Activated B cell treated with CpG ODN at 0.5 μM for 24 hours (primary cell): ENCODE measurements at regions not wholly inside any gene's neighbourhood (a gene's known extent, or its start where the extent isn't known, plus 50 kb on each side); places are given as distances from the start of the nearest gene placed in this dataset.

Source experiments
- ATAC-seq: fragments of 200-7000 bp; cut with Tn5 transposase; one replicate; pipeline ENCODE4 v1.10.0; 2021; ENCODE audit warnings: low read depth, mild to moderate bottlenecking, moderate library complexity
- CTCF ChIA-PET: fragments of 350-600 bp; sonication (Branson Sonifier 250); formaldehyde crosslinking; loops from one replicate; lab custom pipeline; 2021; ENCODE audit warnings: antibody characterized with exemption; lab: Charles Lee
- POLR2A ChIA-PET: fragments of 350-600 bp; sonication (Branson Sonifier 250); formaldehyde crosslinking; loops from one replicate; lab custom pipeline; 2021; ENCODE audit warnings: antibody characterized with exemption; lab: Charles Lee
- DNase-seq: peaks from one replicate; pipeline ENCODE4 v3.0.0; 2022
- H3K27ac Mint-ChIP-seq: one replicate; pipeline ENCODE4 v1.8.0; 2020; ENCODE audit warnings: mixed read lengths
- H3K27me3 Mint-ChIP-seq: one replicate; pipeline ENCODE4 v1.8.0; 2021; ENCODE audit warnings: mixed read lengths
- H3K36me3 Mint-ChIP-seq: one replicate; pipeline ENCODE4 v1.8.0; 2021; ENCODE audit warnings: low read depth, mixed read lengths
- H3K4me1 Mint-ChIP-seq: one replicate; pipeline ENCODE4 v1.8.0; 2021; ENCODE audit warnings: mixed read lengths
- H3K4me3 Mint-ChIP-seq: one replicate; pipeline ENCODE4 v1.8.0; 2020; ENCODE audit warnings: mild to moderate bottlenecking, mixed read lengths
- H3K9me3 Mint-ChIP-seq: one replicate; pipeline ENCODE4 v1.8.0; 2020; ENCODE audit warnings: mixed read lengths
- CTCF ChIP-seq: fragments of 200-600 bp; IDR thresholded peaks from one replicate; pipeline ENCODE4 v1.8.0; 2022; ENCODE audit warnings: antibody characterized with exemption, mild to moderate bottlenecking
- intact Hi-C: fragments of 100-400 bp; cut with micrococcal nuclease; formaldehyde crosslinking; loops from one replicate; pipeline ENCODE4 v1.15.1; 2024

- no peaks in the 10 kb centered on the region for H3K9me3 Mint-ChIP-seq
- intact Hi-C loops: no loop called here
- no peak overlapping the region for H3K4me3 Mint-ChIP-seq
- no peaks in the 10 kb centered on the region for H3K36me3 Mint-ChIP-seq
- no peak for TF ChIP-seq CTCF
- POLR2A ChIA-PET: no interaction called here
- DNase-seq: no peak
- CTCF ChIA-PET: no interaction called here
- no peaks in the 10 kb centered on the region for H3K27me3 Mint-ChIP-seq
- ATAC-seq: no peak
- H3K4me1 Mint-ChIP-seq: no peaks in the 10 kb centered on the region
- H3K27ac Mint-ChIP-seq: no peak overlapping the region
Measured at GRCh38 chr4:132587626-132588025, 561.5 kb upstream of the PCDH10 start.

DNA sequence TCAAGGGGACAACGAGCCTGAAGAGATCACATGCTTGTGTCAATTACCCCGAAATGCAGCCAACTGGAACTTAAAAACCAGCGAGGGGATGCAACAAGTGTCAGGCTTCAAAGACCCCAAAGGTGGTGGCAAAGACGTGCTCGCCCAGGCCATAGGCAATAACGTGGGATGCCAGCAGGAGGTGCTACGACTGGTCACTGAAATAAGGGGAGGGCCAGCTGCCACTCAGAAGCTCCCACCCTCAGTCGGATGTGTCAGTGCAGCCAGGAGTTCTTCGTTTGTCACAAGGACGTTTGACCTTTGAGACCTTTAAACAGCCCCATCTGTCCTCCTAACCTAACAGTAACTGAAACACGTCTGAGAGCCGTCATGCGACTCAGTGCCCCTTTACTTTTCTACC lies 556.8 kb upstream of the PCDH10 start:
- ChIA-PET POLR2A (no interaction called here), CTCF (no interaction called here)
- Mint-ChIP-seq H3K9me3 (peaks cover 5% of the 10 kb centered on the region), H3K36me3 (no peaks in the 10 kb centered on the region), H3K4me1 (no peaks in the 10 kb centered on the region), H3K27me3 (no peaks in the 10 kb centered on the region), H3K4me3 (no peak overlapping the region), H3K27ac (no peak overlapping the region)
- ATAC-seq (no peak), DNase-seq (no peak)
- intact Hi-C loops: no loop called here
- TF ChIP-seq CTCF: no peak

- no peak for ATAC-seq
- H3K4me1 Mint-ChIP-seq: no peaks in the 10 kb centered on the region
- POLR2A ChIA-PET: no interaction called here
- H3K9me3 Mint-ChIP-seq: peaks cover 5% of the 10 kb centered on the region
- H3K36me3 Mint-ChIP-seq: no peaks in the 10 kb centered on the region
- intact Hi-C loops: no loop called here
- TF ChIP-seq CTCF: no peak
- CTCF ChIA-PET: no interaction called here
- no peaks in the 10 kb centered on the region for H3K27me3 Mint-ChIP-seq
- no peak overlapping the region for H3K4me3 Mint-ChIP-seq
- DNase-seq: no peak
- no peak overlapping the region for H3K27ac Mint-ChIP-seq
Measured at GRCh38 chr4:132592850-132593249, 556.2 kb upstream of the PCDH10 start.

DNA sequence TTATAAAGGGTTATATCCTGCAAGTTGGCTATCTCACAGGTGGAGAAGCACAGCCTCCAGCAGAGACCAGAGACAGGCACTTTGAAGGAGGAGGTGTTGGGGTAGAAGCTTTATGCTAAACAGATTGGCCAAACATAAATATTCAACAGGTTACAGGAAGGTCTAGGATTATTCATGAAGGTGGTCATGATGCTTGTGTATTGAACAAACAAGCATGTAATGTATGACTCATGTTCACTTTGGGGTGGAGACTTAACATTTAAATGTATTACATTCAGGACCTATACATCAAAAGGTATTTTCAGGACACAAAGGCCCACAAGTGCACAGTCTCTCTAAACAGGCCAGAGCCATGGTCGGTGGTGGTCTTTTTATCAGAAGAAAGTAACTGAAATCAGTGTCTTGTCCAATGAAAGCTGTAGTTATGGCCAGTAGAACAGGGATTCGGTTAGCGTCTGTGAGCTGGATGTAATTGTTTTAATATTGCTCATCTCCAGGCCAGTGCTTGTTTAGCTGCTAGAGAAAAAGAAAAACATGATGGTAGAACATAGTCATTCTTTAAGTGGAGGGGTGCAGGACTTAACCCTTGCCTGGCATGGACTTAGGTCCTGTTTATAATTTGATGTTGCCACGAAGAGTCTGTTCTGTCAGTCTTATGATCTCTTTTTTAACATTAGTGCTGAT lies 555.2 kb upstream of the PCDH10 start:
- Mint-ChIP-seq H3K36me3 (no peaks in the 10 kb centered on the region), H3K27ac (no peak overlapping the region), H3K4me3 (no peak overlapping the region), H3K9me3 (peaks cover 5% of the 10 kb centered on the region), H3K4me1 (no peaks in the 10 kb centered on the region), H3K27me3 (no peaks in the 10 kb centered on the region)
- no peak for TF ChIP-seq CTCF
- ChIA-PET CTCF (no interaction called here), POLR2A (no interaction called here)
- intact Hi-C loops: no loop called here
- no peak for ATAC-seq
- no peak for DNase-seq

- Mint-ChIP-seq H3K4me1 (no peaks in the 10 kb centered on the region), H3K36me3 (no peaks in the 10 kb centered on the region), H3K9me3 (peaks cover 5% of the 10 kb centered on the region), H3K4me3 (no peak overlapping the region), H3K27ac (no peak overlapping the region), H3K27me3 (no peaks in the 10 kb centered on the region)
- intact Hi-C loops: no loop called here
- CTCF ChIA-PET: no interaction called here
- TF ChIP-seq CTCF: no peak
- ATAC-seq (no peak), DNase-seq (no peak)
- POLR2A ChIA-PET: no interaction called here
Measured at GRCh38 chr4:132596186-132596585, 552.9 kb upstream of the PCDH10 start.
